B cell (primary cell): ENCODE measurements at regions not wholly inside any gene's neighbourhood (a gene's known extent, or its start where the extent isn't known, plus 50 kb on each side); places are given as distances from the start of the nearest gene placed in this dataset.

Source experiments
- ATAC-seq: fragments of 200-7000 bp; cut with Tn5 transposase; one replicate; pipeline ENCODE4 v1.10.0; 2021; ENCODE audit warnings: low read depth, mild to moderate bottlenecking, moderate number of reproducible peaks, moderate library complexity
- CTCF ChIA-PET: fragments of 350-600 bp; sonication (Branson Sonifier 250); formaldehyde crosslinking; loops from one replicate; lab custom pipeline; 2021; ENCODE audit warnings: antibody characterized with exemption, inconsistent platforms; lab: Charles Lee
- POLR2A ChIA-PET: fragments of 350-600 bp; sonication (Branson Sonifier 250); formaldehyde crosslinking; loops from one replicate; lab custom pipeline; 2021; ENCODE audit warnings: antibody characterized with exemption; lab: Charles Lee
- DNase-seq: peaks from one replicate; pipeline ENCODE4 v3.0.0; 2013
- H2AFZ ChIP-seq: 2 replicates; pipeline ENCODE4 v1.6.1; 2012; ENCODE audit warnings: mild to moderate bottlenecking, low read depth, low read length; ENCODE audit not compliant: insufficient read depth, poor library complexity, severe bottlenecking
- H3K27ac ChIP-seq, 2 donors: 1 replicate in 1 of 2; 2 replicates in 1 of 2; pipeline ENCODE4 v1.5.1; 2012 to 2013; ENCODE audit warnings: low read length in 2 of 2, mild to moderate bottlenecking in 2 of 2, moderate library complexity in 1 of 2
- H3K27me3 ChIP-seq, 4 experiments: fragments of 200-600 bp in 1 of 4; sonication (generic) in 1 of 4; replicated peaks in 1 of 4; 1 replicate in 2 of 4; 2 replicates in 2 of 4; pipeline versions ENCODE4 v1.6.1 to v1.7.0; 2013 to 2016; ENCODE audit warnings: low read length in 3 of 4, mild to moderate bottlenecking in 2 of 4, mixed read lengths in 1 of 4, moderate library complexity in 1 of 4; ENCODE audit not compliant: insufficient read depth in 4 of 4, control insufficient read depth in 3 of 4; ENCODE audit errors: control extremely low read depth in 1 of 4
- H3K36me3 ChIP-seq, 2 experiments: replicated peaks in 1 of 2; 1 replicate in 1 of 2; 2 replicates in 1 of 2; pipeline versions ENCODE4 v1.6.1 to v1.7.1; 2013; ENCODE audit warnings: low read length in 1 of 2; ENCODE audit not compliant: insufficient read depth in 2 of 2, control insufficient read depth in 1 of 2; ENCODE audit errors: control extremely low read depth in 1 of 2, extremely low read depth in 1 of 2
- H3K4me1 ChIP-seq, 2 donors: fragments of 200-600 bp in 1 of 2; sonication (generic) in 1 of 2; 1 replicate in 1 of 2; 2 replicates in 1 of 2; pipeline versions ENCODE4 v1.5.1 to v1.6.1; 2013 to 2017; ENCODE audit warnings: low read length in 2 of 2; ENCODE audit not compliant: control insufficient read depth in 2 of 2, insufficient read depth in 2 of 2
- H3K4me2 ChIP-seq: replicated peaks from 2 replicates; pipeline ENCODE3; 2012; ENCODE audit warnings: mild to moderate bottlenecking, low read depth, low read length; ENCODE audit not compliant: poor library complexity, severe bottlenecking
- H3K4me3 ChIP-seq, 5 experiments: fragments of 200-600 bp in 1 of 5; sonication (generic) in 1 of 5; 1 replicate in 3 of 5; 2 replicates in 2 of 5; pipeline versions ENCODE4 v1.5.1 to v1.7.0; 2011 to 2016; ENCODE audit warnings: low read length in 4 of 5, mild to moderate bottlenecking in 4 of 5, low read depth in 2 of 5, control low read depth in 1 of 5, moderate library complexity in 1 of 5; ENCODE audit not compliant: insufficient read depth in 1 of 5; ENCODE audit errors: control extremely low read depth in 1 of 5, extremely low read depth in 1 of 5
- H3K79me2 ChIP-seq: fragments of 200-600 bp; sonication (generic); one replicate; pipeline ENCODE4 v1.6.0; 2016; ENCODE audit warnings: low read length; ENCODE audit not compliant: control insufficient read depth, insufficient read depth
- H3K9ac ChIP-seq: fragments of 200-600 bp; sonication (generic); 2 replicates; pipeline ENCODE4 v1.6.1; 2017; ENCODE audit warnings: mild to moderate bottlenecking, low read length, moderate library complexity
- H3K9me3 ChIP-seq, 3 donors: one replicate each; pipeline versions ENCODE4 v1.6.1 to v1.7.1; 2013; ENCODE audit warnings: low read length in 2 of 3; ENCODE audit not compliant: control insufficient read depth in 2 of 3, insufficient read depth in 1 of 3; ENCODE audit errors: control extremely low read depth in 1 of 3
- H4K20me1 ChIP-seq: 2 replicates; pipeline ENCODE4 v1.6.0; 2012; ENCODE audit warnings: mild to moderate bottlenecking, low read length; ENCODE audit not compliant: insufficient read depth, control insufficient read depth, poor library complexity, severe bottlenecking
- H3K27ac Mint-ChIP-seq: one replicate; pipeline ENCODE4 v1.8.0; 2021; ENCODE audit warnings: mixed read lengths
- H3K27me3 Mint-ChIP-seq: one replicate; pipeline ENCODE4 v1.8.0; 2021; ENCODE audit warnings: mixed read lengths
- H3K4me1 Mint-ChIP-seq: one replicate; pipeline ENCODE4 v1.8.0; 2021; ENCODE audit warnings: mixed read lengths
- H3K4me3 Mint-ChIP-seq: one replicate; pipeline ENCODE4 v1.8.0; 2021; ENCODE audit warnings: mixed read lengths
- H3K9me3 Mint-ChIP-seq: one replicate; pipeline ENCODE4 v1.8.0; 2022; ENCODE audit warnings: mixed read lengths; ENCODE audit not compliant: insufficient read depth
- EZH2 ChIP-seq: IDR thresholded peaks from 2 replicates; pipeline ENCODE4 v1.6.1; 2012; ENCODE audit warnings: borderline replicate concordance, low read depth, mild to moderate bottlenecking, moderate library complexity, low read length; ENCODE audit not compliant: insufficient read depth, poor library complexity, severe bottlenecking
- WGBS: methylation state at CpG from one replicate; pipeline ENCODE4 v1.1.5; 2013; ENCODE audit warnings: missing lambda C conversion rate; ENCODE audit not compliant: insufficient coverage; 5-methylcytosine and 5-hydroxymethylcytosine counted together
- intact Hi-C: fragments of 100-400 bp; cut with micrococcal nuclease; formaldehyde crosslinking; loops from one replicate; pipeline ENCODE4 v1.10.0; 2022
- TF ChIP-seq, protein P1 (sequence below): fragments of 200-600 bp; IDR thresholded peaks from one replicate; pipeline ENCODE4 v1.8.0; 2022; ENCODE audit warnings: antibody characterized with exemption, mild to moderate bottlenecking

- H3K4me1 Mint-ChIP-seq = peaks cover 17% of the 10 kb centered on the region
- DNase-seq (no peak), ATAC-seq (no peak)
- no peaks in the 10 kb centered on the region for H3K9me3 Mint-ChIP-seq
- H3K27ac Mint-ChIP-seq = no peak overlapping the region
- intact Hi-C loops = no loop called here
- no peak for TF ChIP-seq EZH2
- TF ChIP-seq, protein P1, sequence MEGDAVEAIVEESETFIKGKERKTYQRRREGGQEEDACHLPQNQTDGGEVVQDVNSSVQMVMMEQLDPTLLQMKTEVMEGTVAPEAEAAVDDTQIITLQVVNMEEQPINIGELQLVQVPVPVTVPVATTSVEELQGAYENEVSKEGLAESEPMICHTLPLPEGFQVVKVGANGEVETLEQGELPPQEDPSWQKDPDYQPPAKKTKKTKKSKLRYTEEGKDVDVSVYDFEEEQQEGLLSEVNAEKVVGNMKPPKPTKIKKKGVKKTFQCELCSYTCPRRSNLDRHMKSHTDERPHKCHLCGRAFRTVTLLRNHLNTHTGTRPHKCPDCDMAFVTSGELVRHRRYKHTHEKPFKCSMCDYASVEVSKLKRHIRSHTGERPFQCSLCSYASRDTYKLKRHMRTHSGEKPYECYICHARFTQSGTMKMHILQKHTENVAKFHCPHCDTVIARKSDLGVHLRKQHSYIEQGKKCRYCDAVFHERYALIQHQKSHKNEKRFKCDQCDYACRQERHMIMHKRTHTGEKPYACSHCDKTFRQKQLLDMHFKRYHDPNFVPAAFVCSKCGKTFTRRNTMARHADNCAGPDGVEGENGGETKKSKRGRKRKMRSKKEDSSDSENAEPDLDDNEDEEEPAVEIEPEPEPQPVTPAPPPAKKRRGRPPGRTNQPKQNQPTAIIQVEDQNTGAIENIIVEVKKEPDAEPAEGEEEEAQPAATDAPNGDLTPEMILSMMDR = no peak
- peaks cover 11% of the 10 kb centered on the region for H4K20me1 ChIP-seq
- H3K27me3 ChIP-seq = peaks cover 0 to 3% (median 0%) of the 10 kb centered on the region in 4 experiments
- no peak overlapping the region for H2AFZ ChIP-seq
- ChIA-PET CTCF (no interaction called here), POLR2A (no interaction called here)
- H3K4me3 Mint-ChIP-seq = no peak overlapping the region
- H3K4me2 ChIP-seq = no peak overlapping the region
- no peaks in the 10 kb centered on the region for H3K9me3 ChIP-seq
- no peak overlapping the region for H3K9ac ChIP-seq
- H3K36me3 ChIP-seq = no peaks in the 10 kb centered on the region
- no peak overlapping the region for H3K27ac ChIP-seq
- peaks cover 3% of the 10 kb centered on the region for H3K27me3 Mint-ChIP-seq
- H3K79me2 ChIP-seq = peaks cover 14% of the 10 kb centered on the region
- peaks cover 9 to 18% of the 10 kb centered on the region in 2 donors for H3K4me1 ChIP-seq
- no peak overlapping the region for H3K4me3 ChIP-seq
- 91% methylated on average over 8 of the region's 8 CpGs for WGBS
Observed at GRCh38 chr16:9141813-9142212, 50.4 kb downstream of the HAPSTR1 start.

DNA sequence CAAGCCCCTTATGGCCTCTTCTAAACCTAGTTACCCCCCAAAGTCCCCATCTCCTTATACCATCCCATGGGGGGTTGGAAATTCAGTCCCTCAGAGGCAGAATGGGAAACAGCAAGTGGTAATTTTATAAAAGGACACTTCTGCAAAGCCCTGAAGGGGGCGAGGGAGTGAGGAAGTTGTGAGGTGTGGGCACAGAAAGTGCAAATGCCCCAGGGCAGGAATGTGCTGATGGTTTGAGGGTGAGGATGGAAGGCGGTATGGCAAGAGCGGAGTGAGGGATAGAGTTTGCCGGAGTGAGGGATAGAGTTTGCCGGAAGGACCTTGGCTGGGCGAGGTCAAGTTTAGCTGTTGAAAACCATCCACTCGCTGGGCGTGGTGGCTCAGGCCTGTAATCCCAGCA lies 52.7 kb downstream of the HAPSTR1 start:
- Histone ChIP-seq H3K4me2 (no peak overlapping the region), H3K27ac (no peak overlapping the region), H3K36me3 (no peaks in the 10 kb centered on the region), H3K4me1 (peaks cover 5 to 12% of the 10 kb centered on the region in 2 donors), H3K9ac (no peak overlapping the region), H3K79me2 (peaks cover 3% of the 10 kb centered on the region), H3K4me3 (no peak overlapping the region), H2AFZ (no peak overlapping the region), H3K27me3 (peaks cover 0 to 2% (median 0%) of the 10 kb centered on the region in 4 experiments), H4K20me1 (peaks cover under 1% of the 10 kb centered on the region), H3K9me3 (no peaks in the 10 kb centered on the region)
- 96% methylated on average over 8 of the region's 8 CpGs for WGBS
- no peak overlapping the region for H3K27ac Mint-ChIP-seq
- intact Hi-C loops = no loop called here
- ATAC-seq (no peak), DNase-seq (no peak)
- H3K4me3 Mint-ChIP-seq = no peak overlapping the region
- H3K9me3 Mint-ChIP-seq = no peaks in the 10 kb centered on the region
- H3K4me1 Mint-ChIP-seq = peaks cover 9% of the 10 kb centered on the region
- H3K27me3 Mint-ChIP-seq = no peaks in the 10 kb centered on the region
- CTCF ChIA-PET = interaction anchor here (1.2 kb wide), 1 partner anchor 9 kb away, joined by 6 read pairs; no protein-coding TSS in a partner anchor
- TF ChIP-seq EZH2 = no peak
- POLR2A ChIA-PET = no interaction called here
